HCT116 (cell line): ENCODE measurements at regions not wholly inside any gene's neighbourhood (a gene's known extent, or its start where the extent isn't known, plus 50 kb on each side); places are given as distances from the start of the nearest gene placed in this dataset.

Source experiments
- ATAC-seq: fragments of 200-7000 bp; cut with Tn5 transposase; 2 replicates; pipeline ENCODE4 v1.9.1; 2020; ENCODE audit warnings: mild to moderate bottlenecking, moderate library complexity
- BruUV-seq: library from RNA; stranded (reverse); fragments of 400-500 nt; replicated peaks from 2 replicates; lab custom pipeline; 2021; lab: Mats Ljungman, UMichigan
- CTCF ChIA-PET: fragments of 300-600 bp; sonication (Branson Sonifier 250); formaldehyde crosslinking; loops from one replicate; lab custom pipeline; 2021; ENCODE audit warnings: antibody characterized with exemption; lab: Charles Lee
- POLR2A ChIA-PET: fragments of 300-600, 350-600 bp; sonication (Branson Sonifier 250); formaldehyde crosslinking; loops from one replicate; lab custom pipeline; 2021; ENCODE audit warnings: antibody characterized with exemption; lab: Charles Lee
- RAD21 ChIA-PET, 2 experiments: fragments of 300-600 bp; sonication (Branson Sonifier 250); formaldehyde crosslinking; loops; one replicate each; lab custom pipeline; 2023; ENCODE audit warnings: low total read pairs in 2 of 2; ENCODE audit not compliant: uncharacterized antibody in 2 of 2, unreplicated experiment in 2 of 2, low non-redundant PET in 1 of 2; lab: Charles Lee
- DNase-seq: peaks from one replicate; pipeline ENCODE4 v3.0.0-alpha.2; 2010; ENCODE audit warnings: low read depth, low spot score
- H2AFZ ChIP-seq: fragments of 200-600 bp; shearing (Covaris generic), sonication (generic); 2 replicates; pipeline ENCODE4 v1.6.1; 2017; ENCODE audit warnings: low read depth, mixed run types, mixed read lengths, antibody characterized with exemption, low read length; ENCODE audit not compliant: poor library complexity, severe bottlenecking
- H3K27ac ChIP-seq: 2 replicates; pipeline ENCODE4 v1.5.1; 2012; ENCODE audit warnings: low read depth, low read length
- H3K27me3 ChIP-seq: fragments of 200-600 bp; sonication (generic); 2 replicates; pipeline ENCODE4 v1.6.1; 2016; ENCODE audit warnings: mixed run types, low read length, mixed read lengths; ENCODE audit not compliant: insufficient read depth
- H3K36me3 ChIP-seq, 2 experiments: fragments of 200-500 bp in 1 of 2; fragments of 200-600 bp in 1 of 2; sonication (Bioruptor generic) in 1 of 2; sonication (generic) in 1 of 2; 2 replicates each; pipeline versions ENCODE4 v1.5.1 to v1.6.1; 2014 to 2016; ENCODE audit warnings: low read length in 2 of 2, inconsistent platforms in 1 of 2, mixed read lengths in 1 of 2, mixed run types in 1 of 2; ENCODE audit not compliant: insufficient read depth in 2 of 2, control insufficient read depth in 1 of 2
- H3K4me1 ChIP-seq, 2 experiments: fragments of 200-600 bp in 1 of 2; sonication (generic) in 1 of 2; 2 replicates each; pipeline versions ENCODE4 v1.5.1 to v1.6.1; 2012 to 2017; ENCODE audit warnings: low read length in 2 of 2, inconsistent platforms in 1 of 2, mild to moderate bottlenecking in 1 of 2, mixed read lengths in 1 of 2, mixed run types in 1 of 2, moderate library complexity in 1 of 2; ENCODE audit not compliant: insufficient read depth in 2 of 2, control insufficient read depth in 1 of 2
- H3K4me2 ChIP-seq: fragments of 200-600 bp; sonication (generic); 2 replicates; pipeline ENCODE4 v1.6.1; 2017; ENCODE audit warnings: mixed run types, low read length, mixed read lengths
- H3K4me3 ChIP-seq, 2 experiments: fragments of 200-600 bp in 1 of 2; sonication (generic) in 1 of 2; replicated peaks in 1 of 2; 2 replicates each; pipeline ENCODE4 v1.5.1; 2011 to 2016; ENCODE audit warnings: low read length in 2 of 2, control low read depth in 1 of 2, low read depth in 1 of 2, mild to moderate bottlenecking in 1 of 2, mixed read lengths in 1 of 2, mixed run types in 1 of 2
- H3K79me2 ChIP-seq: fragments of 200-600 bp; sonication (generic); 2 replicates; pipeline ENCODE4 v1.6.1; 2017; ENCODE audit warnings: mild to moderate bottlenecking, mixed run types, low read length, moderate library complexity, mixed read lengths; ENCODE audit not compliant: insufficient read depth
- H3K9ac ChIP-seq: fragments of 200-600 bp; sonication (generic); 2 replicates; pipeline ENCODE4 v1.6.1; 2016; ENCODE audit warnings: low read length, mixed read lengths
- H3K9me2 ChIP-seq: fragments of 200-600 bp; sonication (generic), shearing (Covaris generic); 2 replicates; pipeline ENCODE4 v1.6.1; 2017; ENCODE audit warnings: mixed run types, mild to moderate bottlenecking, moderate library complexity; ENCODE audit not compliant: insufficient read depth
- H3K9me3 ChIP-seq, 2 experiments: fragments of 200-500 bp in 1 of 2; fragments of 200-600 bp in 1 of 2; sonication (Bioruptor generic) in 1 of 2; sonication (generic) in 1 of 2; 2 replicates each; pipeline ENCODE4 v1.6.1; 2014 to 2017; ENCODE audit warnings: low read length in 2 of 2, mixed read lengths in 2 of 2, inconsistent platforms in 1 of 2, low read depth in 1 of 2, mild to moderate bottlenecking in 1 of 2, mixed run types in 1 of 2, moderate library complexity in 1 of 2; ENCODE audit not compliant: control insufficient read depth in 1 of 2, insufficient read depth in 1 of 2
- H4K20me1 ChIP-seq: fragments of 200-600 bp; sonication (generic), shearing (Covaris generic); 2 replicates; pipeline ENCODE4 v1.6.1; 2017; ENCODE audit warnings: mixed run types, mild to moderate bottlenecking, moderate library complexity; ENCODE audit not compliant: insufficient read depth
- ATF3 ChIP-seq: IDR thresholded peaks from 2 replicates; pipeline ENCODE4 v1.6.1; 2012
- CTCF ChIP-seq, 3 experiments: fragments of 200-600 bp in 1 of 3; sonication (generic) in 1 of 3; IDR thresholded peaks in 2 of 3; conservative IDR thresholded peaks in 1 of 3; 2 replicates each; pipeline ENCODE4 v1.5.1; 2012 to 2017; ENCODE audit warnings: low read depth in 2 of 3, low read length in 2 of 3, antibody characterized with exemption in 1 of 3, borderline replicate concordance in 1 of 3, control low read depth in 1 of 3, mild to moderate bottlenecking in 1 of 3, mixed read lengths in 1 of 3, mixed run types in 1 of 3, moderate library complexity in 1 of 3; ENCODE audit not compliant: insufficient read depth in 1 of 3
- EGR1 ChIP-seq: IDR thresholded peaks from 2 replicates; pipeline ENCODE4 v1.6.1; 2012; ENCODE audit warnings: low read depth
- ELF1 ChIP-seq: IDR thresholded peaks from 2 replicates; pipeline ENCODE4 v1.6.1; 2012; ENCODE audit warnings: low read depth, borderline replicate concordance
- JUND ChIP-seq: IDR thresholded peaks from 2 replicates; pipeline ENCODE4 v1.6.1; 2012
- POLR2A ChIP-seq: IDR thresholded peaks from 2 replicates; pipeline ENCODE4 v1.7.0; 2011; ENCODE audit warnings: borderline replicate concordance; ENCODE audit not compliant: insufficient read depth, insufficient read length; ENCODE audit errors: extremely low read depth
- RAD21 ChIP-seq: IDR thresholded peaks from 2 replicates; pipeline ENCODE4 v1.6.1; 2012; ENCODE audit warnings: low read depth, mild to moderate bottlenecking
- SP1 ChIP-seq: IDR thresholded peaks from 2 replicates; pipeline ENCODE4 v1.6.1; 2012; ENCODE audit warnings: low read depth
- SRF ChIP-seq: IDR thresholded peaks from 2 replicates; pipeline ENCODE4 v1.6.1; 2012; ENCODE audit warnings: low read depth
- YY1 ChIP-seq: IDR thresholded peaks from 2 replicates; pipeline ENCODE4 v1.6.1; 2011; ENCODE audit warnings: low read length, low read depth, moderate library complexity, mild to moderate bottlenecking; ENCODE audit not compliant: insufficient replicate concordance; ENCODE audit errors: extremely low read depth
- ZBTB33 ChIP-seq: IDR thresholded peaks from 2 replicates; pipeline ENCODE4 v1.6.1; 2011; ENCODE audit warnings: mild to moderate bottlenecking, low read length, moderate library complexity; ENCODE audit not compliant: insufficient replicate concordance; ENCODE audit errors: extremely low read depth
- ZFX ChIP-seq: fragments of 450-650 bp; IDR thresholded peaks from 2 replicates; pipeline ENCODE4 v1.6.1; 2017
- ZNF274 ChIP-seq: fragments of 200-500 bp; sonication (Bioruptor generic); IDR thresholded peaks from 2 replicates; pipeline ENCODE4 v1.6.1; 2014; ENCODE audit warnings: mild to moderate bottlenecking, low read depth, low read length, inconsistent platforms
- intact Hi-C: fragments of 100-400 bp; cut with micrococcal nuclease; formaldehyde crosslinking; loops from 2 replicates; pipeline ENCODE4 v1.10.0; 2022

- POLR2A ChIA-PET: no interaction called here
- no peaks in the 10 kb centered on the region for H3K79me2 ChIP-seq
- no TSS peak for BruUV-seq
- no peak for TF ChIP-seq YY1
- no peak for TF ChIP-seq POLR2A
- no peak for TF ChIP-seq ZBTB33
- no peak for TF ChIP-seq RAD21
- no peak for TF ChIP-seq JUND
- ATAC-seq: no peak
- H3K4me1 ChIP-seq: no peaks in the 10 kb centered on the region
- H3K4me3 ChIP-seq: no peak overlapping the region
- no peak overlapping the region for H2AFZ ChIP-seq
- CTCF ChIA-PET: no interaction called here
- no peak overlapping the region for H3K4me2 ChIP-seq
- intact Hi-C loops: no loop called here
- H3K9ac ChIP-seq: no peak overlapping the region
- H3K9me3 ChIP-seq: no peaks in the 10 kb centered on the region
- H4K20me1 ChIP-seq: no peaks in the 10 kb centered on the region
- no peaks in the 10 kb centered on the region for H3K9me2 ChIP-seq
- RAD21 ChIA-PET: no interaction called here
- no peaks in the 10 kb centered on the region for H3K36me3 ChIP-seq
- no peak overlapping the region for H3K27ac ChIP-seq
- no peaks in the 10 kb centered on the region for H3K27me3 ChIP-seq
- DNase-seq: no peak
These were observed 918.4 kb downstream of the MCTP2 start for GRCh38 chr15:95149771-95150170.

- DNase-seq: no peak
- no TSS peak for BruUV-seq
- POLR2A ChIA-PET: no interaction called here
These were observed 919.1 kb downstream of the MCTP2 start for GRCh38 chr15:95150466-95150865.

More at GRCh38 chr15:95150466-95150865, 919.1 kb downstream of the MCTP2 start:
- RAD21 ChIA-PET: no interaction called here
- H3K4me1 ChIP-seq: no peaks in the 10 kb centered on the region
- intact Hi-C loops: no loop called here
- no peak overlapping the region for H3K4me2 ChIP-seq
- no peaks in the 10 kb centered on the region for H4K20me1 ChIP-seq
- ATAC-seq: no peak
- H2AFZ ChIP-seq: no peak overlapping the region
- no peaks in the 10 kb centered on the region for H3K27me3 ChIP-seq
- no peaks in the 10 kb centered on the region for H3K79me2 ChIP-seq
- H3K27ac ChIP-seq: no peak overlapping the region
- CTCF ChIA-PET: no interaction called here
- H3K9me2 ChIP-seq: no peaks in the 10 kb centered on the region
- no peak overlapping the region for H3K4me3 ChIP-seq
- no peak overlapping the region for H3K9ac ChIP-seq
- H3K36me3 ChIP-seq: no peaks in the 10 kb centered on the region
- TF ChIP-seq CTCF (IDR thresholded peaks at IDR 0.05 in 2 of 3, conservative IDR thresholded peaks at IDR 0.05 in 1 of 3; ENCODE audit: borderline replicate concordance in 1 of 3, insufficient read depth in 1 of 3, low read depth in 2 of 3, low read length in 2 of 3) (no peak), ZNF274 (no peak), EGR1 (no peak), ATF3 (no peak), SP1 (no peak), ELF1 (no peak), SRF (no peak), ZFX (no peak), POLR2A (no peak)
- H3K9me3 ChIP-seq: no peaks in the 10 kb centered on the region
